Keratinocyte (primary cell): ENCODE measurements at regions not wholly inside any gene's neighbourhood (a gene's known extent, or its start where the extent isn't known, plus 50 kb on each side); places are given as distances from the start of the nearest gene placed in this dataset.

Source experiments
- DNase-seq: peaks from one replicate; pipeline ENCODE4 v3.0.0-alpha.2; 2011; ENCODE audit warnings: low read depth, missing footprints, low spot score
- FAIRE-seq: peaks from 2 replicates; lab custom pipeline; 2011; peaks lifted over from hg19 to GRCh38; lab: Jason Lieb, UNC
- H2AFZ ChIP-seq: 2 replicates; pipeline ENCODE4 v1.6.0; 2012; ENCODE audit warnings: low read length, control low read depth, inconsistent platforms; ENCODE audit not compliant: control insufficient read depth
- H3K27ac ChIP-seq: 2 replicates; pipeline ENCODE4 v1.5.1; 2011; ENCODE audit warnings: low read length; ENCODE audit not compliant: control insufficient read depth, insufficient read depth
- H3K27me3 ChIP-seq: 3 replicates; pipeline ENCODE4 v1.6.0; 2011; ENCODE audit warnings: low read length; ENCODE audit not compliant: control insufficient read depth, insufficient read depth; ENCODE audit errors: extremely low read depth
- H3K36me3 ChIP-seq, 2 experiments: 2 replicates in 1 of 2; 3 replicates in 1 of 2; pipeline ENCODE4 v1.5.1; 2011; ENCODE audit warnings: low read length in 2 of 2, mild to moderate bottlenecking in 1 of 2; ENCODE audit not compliant: control insufficient read depth in 2 of 2, insufficient read depth in 2 of 2; ENCODE audit errors: extremely low read depth in 1 of 2
- H3K4me1 ChIP-seq: 3 replicates; pipeline ENCODE4 v1.5.1; 2011; ENCODE audit warnings: low read length; ENCODE audit not compliant: control insufficient read depth, insufficient read depth; ENCODE audit errors: extremely low read depth
- H3K4me2 ChIP-seq: 3 replicates; pipeline ENCODE4 v1.6.0; 2011; ENCODE audit warnings: low read depth, low read length; ENCODE audit not compliant: control insufficient read depth, insufficient read depth; ENCODE audit errors: extremely low read depth
- H3K4me3 ChIP-seq, 3 experiments: fragments of 200-600 bp in 1 of 3; sonication (generic) in 1 of 3; 2 replicates in 2 of 3; 3 replicates in 1 of 3; pipeline ENCODE4 v1.5.1; 2011 to 2016; ENCODE audit warnings: low read length in 3 of 3, mild to moderate bottlenecking in 3 of 3, control low read depth in 2 of 3, inconsistent platforms in 1 of 3, low read depth in 1 of 3, mixed read lengths in 1 of 3, mixed run types in 1 of 3, moderate library complexity in 1 of 3; ENCODE audit not compliant: control insufficient read depth in 2 of 3, insufficient read depth in 2 of 3; ENCODE audit errors: extremely low read depth in 1 of 3
- H3K79me2 ChIP-seq: 2 replicates; pipeline ENCODE4 v1.6.0; 2012; ENCODE audit warnings: low read length; ENCODE audit not compliant: control insufficient read depth, insufficient read depth
- H3K9ac ChIP-seq: 3 replicates; pipeline ENCODE4 v1.6.0; 2011; ENCODE audit warnings: low read length; ENCODE audit not compliant: control insufficient read depth, insufficient read depth; ENCODE audit errors: extremely low read depth
- H3K9me1 ChIP-seq: 3 replicates; pipeline ENCODE4 v1.6.0; 2011; ENCODE audit warnings: low read length; ENCODE audit not compliant: control insufficient read depth, insufficient read depth; ENCODE audit errors: extremely low read depth
- H3K9me3 ChIP-seq: 2 replicates; pipeline ENCODE4 v1.5.1; 2012; ENCODE audit warnings: low read depth, low read length; ENCODE audit not compliant: control insufficient read depth
- H4K20me1 ChIP-seq: 3 replicates; pipeline ENCODE4 v1.6.0; 2011; ENCODE audit warnings: low read length; ENCODE audit not compliant: control insufficient read depth, insufficient read depth; ENCODE audit errors: extremely low read depth
- EZH2 ChIP-seq: IDR thresholded peaks from one replicate; pipeline ENCODE4 v1.6.1; 2012; ENCODE audit warnings: inconsistent platforms, mild to moderate bottlenecking, low read length, moderate library complexity
- dilution Hi-C: fragments of 300-500 bp; cut with MboI; formaldehyde crosslinking; loops from one replicate; pipeline ENCODE4 v1.7.0; 2020; ENCODE audit warnings: low sequenced_read_pairs; ENCODE audit not compliant: extremely low pct_ligation_motif_present
- TF ChIP-seq, protein P1 (sequence below), 3 experiments: IDR thresholded peaks in 1 of 3; conservative IDR thresholded peaks in 1 of 3; optimal IDR thresholded peaks in 1 of 3; 2 replicates in 2 of 3; 3 replicates in 1 of 3; pipeline versions ENCODE3 to v1.5.1; 2011; ENCODE audit warnings: low read length in 3 of 3, mild to moderate bottlenecking in 3 of 3, moderate library complexity in 2 of 3, control low read depth in 1 of 3, inconsistent platforms in 1 of 3; ENCODE audit not compliant: insufficient read depth in 2 of 3; ENCODE audit errors: extremely low read depth in 1 of 3

DNA sequence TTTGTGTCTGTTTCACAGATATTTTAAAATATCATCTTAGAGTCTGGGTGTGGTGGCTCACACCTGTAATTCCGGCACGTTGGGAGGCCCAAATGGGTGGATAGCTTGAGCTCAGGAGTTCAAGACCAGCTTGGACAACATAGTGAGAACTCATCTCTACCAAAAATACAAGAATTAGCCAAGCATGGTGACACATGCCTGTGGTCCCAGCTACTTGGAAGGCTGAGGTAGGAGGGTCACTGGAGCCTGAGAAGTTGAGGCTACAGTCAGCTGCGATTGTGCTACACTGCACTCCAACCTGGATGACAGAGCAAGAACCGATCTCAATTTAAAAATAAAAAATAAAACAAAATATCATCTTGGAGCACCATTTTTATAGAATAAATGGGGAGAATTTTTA is 1247.6 kb upstream of the MIR17HG start:
- TF ChIP-seq EZH2 = no peak
- TF ChIP-seq, protein P1, sequence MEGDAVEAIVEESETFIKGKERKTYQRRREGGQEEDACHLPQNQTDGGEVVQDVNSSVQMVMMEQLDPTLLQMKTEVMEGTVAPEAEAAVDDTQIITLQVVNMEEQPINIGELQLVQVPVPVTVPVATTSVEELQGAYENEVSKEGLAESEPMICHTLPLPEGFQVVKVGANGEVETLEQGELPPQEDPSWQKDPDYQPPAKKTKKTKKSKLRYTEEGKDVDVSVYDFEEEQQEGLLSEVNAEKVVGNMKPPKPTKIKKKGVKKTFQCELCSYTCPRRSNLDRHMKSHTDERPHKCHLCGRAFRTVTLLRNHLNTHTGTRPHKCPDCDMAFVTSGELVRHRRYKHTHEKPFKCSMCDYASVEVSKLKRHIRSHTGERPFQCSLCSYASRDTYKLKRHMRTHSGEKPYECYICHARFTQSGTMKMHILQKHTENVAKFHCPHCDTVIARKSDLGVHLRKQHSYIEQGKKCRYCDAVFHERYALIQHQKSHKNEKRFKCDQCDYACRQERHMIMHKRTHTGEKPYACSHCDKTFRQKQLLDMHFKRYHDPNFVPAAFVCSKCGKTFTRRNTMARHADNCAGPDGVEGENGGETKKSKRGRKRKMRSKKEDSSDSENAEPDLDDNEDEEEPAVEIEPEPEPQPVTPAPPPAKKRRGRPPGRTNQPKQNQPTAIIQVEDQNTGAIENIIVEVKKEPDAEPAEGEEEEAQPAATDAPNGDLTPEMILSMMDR (optimal IDR thresholded peaks at IDR 0.05 in 1 of 3, IDR thresholded peaks at IDR 0.05 in 1 of 3, conservative IDR thresholded peaks at IDR 0.05 in 1 of 3; ENCODE audit: extremely low read depth in 1 of 3, insufficient read depth in 2 of 3, low read length in 3 of 3) = no peak

DNA sequence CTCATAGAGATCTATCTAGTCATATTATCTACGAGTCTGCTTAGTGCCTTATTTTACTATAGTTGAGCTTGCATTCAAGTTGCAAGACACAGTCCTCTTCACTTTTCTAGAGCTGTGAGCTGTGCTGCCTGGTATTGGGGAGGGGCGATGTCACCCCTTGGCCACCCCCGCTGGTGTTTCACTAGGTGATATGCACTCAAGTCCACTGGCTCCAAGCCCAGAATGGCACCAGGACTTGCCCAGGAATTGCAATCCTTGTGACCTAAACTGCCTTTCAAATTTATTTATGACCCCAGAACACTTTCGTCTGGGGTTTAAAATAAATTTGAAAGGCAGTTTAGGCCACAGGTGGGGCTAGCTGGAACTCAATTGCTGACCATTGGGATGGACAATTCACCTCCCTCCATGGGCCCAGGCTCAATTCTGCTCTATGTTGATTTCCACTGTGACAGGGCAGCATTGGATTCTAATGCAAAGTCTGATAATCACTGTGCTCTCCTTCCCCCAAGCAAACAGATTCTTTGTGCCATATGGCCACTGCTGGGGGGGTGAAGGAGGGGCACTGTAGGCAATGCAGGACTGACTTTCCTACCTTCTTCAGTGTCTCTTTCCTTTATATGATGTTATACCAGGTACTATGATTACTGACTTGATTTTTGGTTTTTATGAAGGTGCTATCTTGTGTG is 1244.2 kb upstream of the MIR17HG start:
- Histone ChIP-seq H3K4me3 (no peak overlapping the region), H3K79me2 (no peaks in the 10 kb centered on the region), H3K27me3 (no peaks in the 10 kb centered on the region), H3K27ac (no peak overlapping the region), H3K9ac (no peak overlapping the region), H2AFZ (no peak overlapping the region), H3K9me1 (no peaks in the 10 kb centered on the region), H3K4me1 (peaks cover 9% of the 10 kb centered on the region), H4K20me1 (no peaks in the 10 kb centered on the region), H3K36me3 (no peaks in the 10 kb centered on the region), H3K4me2 (no peak overlapping the region), H3K9me3 (no peaks in the 10 kb centered on the region)
- DNase-seq (no peak), FAIRE-seq (no peak)
- TF ChIP-seq EZH2 = no peak
- dilution Hi-C loops = no loop called here

More for the DNA sequence above, 1247.6 kb upstream of the MIR17HG start:
- no peak for FAIRE-seq
- no peaks in the 10 kb centered on the region for H3K9me1 ChIP-seq
- H3K27ac ChIP-seq = no peak overlapping the region
- no peak overlapping the region for H3K9ac ChIP-seq
- no peaks in the 10 kb centered on the region for H3K79me2 ChIP-seq
- no peaks in the 10 kb centered on the region for H4K20me1 ChIP-seq
- no peaks in the 10 kb centered on the region for H3K27me3 ChIP-seq
- no peaks in the 10 kb centered on the region for H3K36me3 ChIP-seq
- H3K4me1 ChIP-seq = peaks cover 2% of the 10 kb centered on the region
- dilution Hi-C loops = no loop called here
- H3K4me3 ChIP-seq = no peak overlapping the region
- DNase-seq = no peak
- H2AFZ ChIP-seq = no peak overlapping the region
- H3K4me2 ChIP-seq = no peak overlapping the region
- H3K9me3 ChIP-seq = no peaks in the 10 kb centered on the region

DNA sequence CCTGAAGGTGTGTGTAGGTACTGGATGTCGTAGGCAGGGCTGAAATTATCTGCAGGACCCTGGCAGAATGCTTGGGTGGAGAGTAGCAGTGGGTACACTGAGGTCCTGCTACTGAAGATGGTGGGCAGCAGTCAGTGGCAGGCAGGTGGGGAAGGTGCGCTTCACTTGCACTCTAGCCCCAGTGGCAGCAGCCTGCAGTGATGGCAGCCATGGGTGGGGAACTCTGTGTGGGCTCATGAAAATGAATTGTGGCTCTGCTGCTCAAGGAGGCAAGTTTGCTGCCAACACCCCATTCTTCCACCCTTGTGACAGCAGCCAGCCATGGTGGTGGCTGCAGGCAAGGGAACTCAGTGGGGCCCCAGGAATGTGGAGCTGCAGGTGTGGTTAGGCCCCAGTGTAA is 1242.7 kb upstream of the MIR17HG start:
- no peak overlapping the region for H3K27ac ChIP-seq

More for the DNA sequence above, 1242.7 kb upstream of the MIR17HG start:
- H2AFZ ChIP-seq = no peak overlapping the region
- no peak for DNase-seq
- peaks cover 9% of the 10 kb centered on the region for H3K4me1 ChIP-seq
- no peaks in the 10 kb centered on the region for H3K79me2 ChIP-seq
- H3K4me3 ChIP-seq = no peak overlapping the region
- dilution Hi-C loops = no loop called here
- H3K9ac ChIP-seq = no peak overlapping the region
- no peaks in the 10 kb centered on the region for H3K36me3 ChIP-seq
- no peaks in the 10 kb centered on the region for H3K9me1 ChIP-seq
- H3K9me3 ChIP-seq = no peaks in the 10 kb centered on the region
- no peaks in the 10 kb centered on the region for H4K20me1 ChIP-seq
- no peaks in the 10 kb centered on the region for H3K27me3 ChIP-seq
- TF ChIP-seq, protein P1 (optimal IDR thresholded peaks at IDR 0.05 in 1 of 3, IDR thresholded peaks at IDR 0.05 in 1 of 3, conservative IDR thresholded peaks at IDR 0.05 in 1 of 3; ENCODE audit: extremely low read depth in 1 of 3, insufficient read depth in 2 of 3, low read length in 3 of 3) = no peak
- no peak for TF ChIP-seq EZH2
- H3K4me2 ChIP-seq = no peak overlapping the region
- no peak for FAIRE-seq
